ENCODE measurements at regions not wholly inside any gene's neighbourhood (a gene's known extent, or its start where the extent isn't known, plus 50 kb on each side); places are given as distances from the start of the nearest gene placed in this dataset.

GRCh38 chr7:52639126-52639525 lies 396.3 kb upstream of the POM121L12 start:
- TF ChIP-seq HDGF (IDR thresholded peaks at IDR 0.05; ENCODE audit: borderline replicate concordance) (no peak), BHLHE40 (IDR thresholded peaks at IDR 0.05; ENCODE audit: borderline replicate concordance) (no peak), CTBP1 (IDR thresholded peaks at IDR 0.05; ENCODE audit: borderline replicate concordance) (no peak), ARNT (IDR thresholded peaks at IDR 0.05) (no peak), SUZ12 (IDR thresholded peaks at IDR 0.05) (no peak), ELF4 (IDR thresholded peaks at IDR 0.05) (no peak), FOXM1 (IDR thresholded peaks at IDR 0.05; ENCODE audit: borderline replicate concordance) (no peak), PKNOX1 (IDR thresholded peaks at IDR 0.05) (no peak), L3MBTL2 (conservative IDR thresholded peaks at IDR 0.05) (no peak), TARDBP (IDR thresholded peaks at IDR 0.05) (no peak), FOXA1 (IDR thresholded peaks at IDR 0.05) (no peak), FOXK2 (IDR thresholded peaks at IDR 0.05) (no peak), LEF1 (IDR thresholded peaks at IDR 0.05; ENCODE audit: borderline replicate concordance) (no peak), ZNF384 (IDR thresholded peaks at IDR 0.05) (no peak), SP1 (IDR thresholded peaks at IDR 0.05) (no peak), NFRKB (IDR thresholded peaks at IDR 0.05) (no peak)
- CTCF ChIA-PET, result no interaction called here
- no peak for DNase-seq (ENCODE audit: extremely low spot score)
- POLR2A ChIA-PET, result no interaction called here

- no peak for DNase-seq (ENCODE audit: extremely low spot score)
- ChIA-PET POLR2A (no interaction called here), CTCF (no interaction called here)
- TF ChIP-seq SP1 (IDR thresholded peaks at IDR 0.05) (no peak), BHLHE40 (IDR thresholded peaks at IDR 0.05; ENCODE audit: borderline replicate concordance) (no peak)
These were observed 400.4 kb upstream of the POM121L12 start for GRCh38 chr7:52635021-52635420.

- DNase-seq (ENCODE audit: extremely low spot score), result no peak
- ChIA-PET CTCF (no interaction called here), POLR2A (no interaction called here)
- TF ChIP-seq L3MBTL2 (conservative IDR thresholded peaks at IDR 0.05) (no peak), SUZ12 (IDR thresholded peaks at IDR 0.05) (no peak), FOXK2 (IDR thresholded peaks at IDR 0.05) (no peak), CTBP1 (IDR thresholded peaks at IDR 0.05; ENCODE audit: borderline replicate concordance) (no peak), PKNOX1 (IDR thresholded peaks at IDR 0.05) (no peak), FOXM1 (IDR thresholded peaks at IDR 0.05; ENCODE audit: borderline replicate concordance) (no peak), BHLHE40 (IDR thresholded peaks at IDR 0.05; ENCODE audit: borderline replicate concordance) (no peak), NFRKB (IDR thresholded peaks at IDR 0.05) (no peak), ARNT (IDR thresholded peaks at IDR 0.05) (no peak), LEF1 (IDR thresholded peaks at IDR 0.05; ENCODE audit: borderline replicate concordance) (no peak), SP1 (IDR thresholded peaks at IDR 0.05) (no peak), FOXA1 (IDR thresholded peaks at IDR 0.05) (no peak), HDGF (IDR thresholded peaks at IDR 0.05; ENCODE audit: borderline replicate concordance) (no peak), TARDBP (IDR thresholded peaks at IDR 0.05) (no peak), ELF4 (IDR thresholded peaks at IDR 0.05) (no peak), ZNF384 (IDR thresholded peaks at IDR 0.05) (no peak)
These were observed 414.6 kb upstream of the POM121L12 start for GRCh38 chr7:52620849-52621248.

GRCh38 chr7:52616552-52616951 lies 418.9 kb upstream of the POM121L12 start:
- ChIA-PET CTCF (no interaction called here), POLR2A (no interaction called here)
- no peak for DNase-seq (ENCODE audit: extremely low spot score)
- TF ChIP-seq ELF4 (IDR thresholded peaks at IDR 0.05) (no peak), ZNF384 (IDR thresholded peaks at IDR 0.05) (no peak), SUZ12 (IDR thresholded peaks at IDR 0.05) (no peak), L3MBTL2 (conservative IDR thresholded peaks at IDR 0.05) (no peak), TARDBP (IDR thresholded peaks at IDR 0.05) (no peak), HDGF (IDR thresholded peaks at IDR 0.05; ENCODE audit: borderline replicate concordance) (no peak), FOXM1 (IDR thresholded peaks at IDR 0.05; ENCODE audit: borderline replicate concordance) (no peak), SP1 (IDR thresholded peaks at IDR 0.05) (no peak), BHLHE40 (IDR thresholded peaks at IDR 0.05; ENCODE audit: borderline replicate concordance) (no peak), PKNOX1 (IDR thresholded peaks at IDR 0.05) (no peak), CTBP1 (IDR thresholded peaks at IDR 0.05; ENCODE audit: borderline replicate concordance) (no peak), NFRKB (IDR thresholded peaks at IDR 0.05) (no peak), LEF1 (IDR thresholded peaks at IDR 0.05; ENCODE audit: borderline replicate concordance) (no peak), FOXA1 (IDR thresholded peaks at IDR 0.05) (no peak)

GRCh38 chr7:52615021-52615695 lies 420.3 kb upstream of the POM121L12 start:
- ChIA-PET CTCF (no interaction called here), POLR2A (no interaction called here)
- TF ChIP-seq ZNF384 (IDR thresholded peaks at IDR 0.05) (no peak), FOXK2 (IDR thresholded peaks at IDR 0.05) (no peak), FOXM1 (IDR thresholded peaks at IDR 0.05; ENCODE audit: borderline replicate concordance) (no peak), FOXA1 (IDR thresholded peaks at IDR 0.05) (no peak)

GRCh38 chr7:52609511-52609910 lies 425.9 kb upstream of the POM121L12 start:
- POLR2A ChIA-PET, result no interaction called here
- no peak for TF ChIP-seq ELF4 (IDR thresholded peaks at IDR 0.05)
- TF ChIP-seq ZNF384 (IDR thresholded peaks at IDR 0.05), result no peak
- no peak for TF ChIP-seq TARDBP (IDR thresholded peaks at IDR 0.05)
- TF ChIP-seq ARNT (IDR thresholded peaks at IDR 0.05), result no peak
- TF ChIP-seq L3MBTL2 (conservative IDR thresholded peaks at IDR 0.05), result no peak
- TF ChIP-seq FOXM1 (IDR thresholded peaks at IDR 0.05; ENCODE audit: borderline replicate concordance), result no peak

More at GRCh38 chr7:52615021-52615695, 420.3 kb upstream of the POM121L12 start:
- DNase-seq (ENCODE audit: extremely low spot score), result no peak

More at GRCh38 chr7:52609511-52609910, 425.9 kb upstream of the POM121L12 start:
- DNase-seq (ENCODE audit: extremely low spot score), result no peak
- CTCF ChIA-PET, result no interaction called here

Measured in HEK293T (cell line).